ENCODE measurements at regions not wholly inside any gene's neighbourhood (a gene's known extent, or its start where the extent isn't known, plus 50 kb on each side); places are given as distances from the start of the nearest gene placed in this dataset.
A peak's percentile ranks its signal among the peaks of the same experiment; 100 is the strongest.

GRCh38 chr2:240201866-240202265 is 61.4 kb upstream of the OTOS start:
- Histone ChIP-seq H3K4me3 (no peak overlapping the region), H3K4me1 (no peaks in the 10 kb centered on the region), H3K27me3 (no peaks in the 10 kb centered on the region), H3K27ac (no peak overlapping the region), H3K36me3 (no peaks in the 10 kb centered on the region), H3K9me3 (no peaks in the 10 kb centered on the region)
- FAIRE-seq (no peak), ATAC-seq (no peak), DNase-seq (peak in 1 of 6 donors; percentile 36)
- 67 to 79% methylated on average over 9 of the region's 9 CpGs for WGBS, 2 donors
- TF ChIP-seq CTCF (IDR thresholded peaks at IDR 0.05) = no peak
- intact Hi-C loops (cut with DNase I) = no loop called here

- intact Hi-C loops (cut with DNase I) = no loop called here
- Histone ChIP-seq H3K27ac (no peak overlapping the region), H3K9me3 (no peaks in the 10 kb centered on the region), H3K4me3 (no peak overlapping the region), H3K27me3 (no peaks in the 10 kb centered on the region), H3K4me1 (no peaks in the 10 kb centered on the region), H3K36me3 (no peaks in the 10 kb centered on the region)
- ATAC-seq = no peak
- FAIRE-seq = no peak
- TF ChIP-seq CTCF (IDR thresholded peaks at IDR 0.05) = no peak
- 34 to 37% methylated on average over 5 of the region's 5 CpGs for WGBS, 2 donors
- peak in 1 of 6 donors; percentile 39 for DNase-seq
These were observed 62.1 kb upstream of the OTOS start for GRCh38 chr2:240202586-240202985.

GRCh38 chr2:240203031-240203787 is 62.8 kb upstream of the OTOS start:
- Histone ChIP-seq H3K4me3 (no peak overlapping the region), H3K9me3 (no peaks in the 10 kb centered on the region), H3K27ac (no peak overlapping the region), H3K36me3 (no peaks in the 10 kb centered on the region), H3K27me3 (no peaks in the 10 kb centered on the region), H3K4me1 (no peaks in the 10 kb centered on the region)
- WGBS, 2 donors = 72 to 81% methylated on average over 13 of the region's 13 CpGs
- intact Hi-C loops (cut with DNase I) = no loop called here
- FAIRE-seq (no peak), DNase-seq (peak in 1 of 6 donors; percentile 32), ATAC-seq (no peak)
- TF ChIP-seq CTCF (IDR thresholded peaks at IDR 0.05) = no peak

GRCh38 chr2:240203788-240204270 is 63.4 kb upstream of the OTOS start:
- H3K4me1 ChIP-seq = no peaks in the 10 kb centered on the region
- H3K9me3 ChIP-seq = no peaks in the 10 kb centered on the region
- WGBS, 2 donors = 65 to 79% methylated on average over 9 to 11 of the region's 11 CpGs
- no peak overlapping the region for H3K27ac ChIP-seq
- H3K36me3 ChIP-seq = no peaks in the 10 kb centered on the region
- ATAC-seq (no peak), DNase-seq (peak in 1 of 6 donors; percentile 27), FAIRE-seq (no peak)
- TF ChIP-seq CTCF (IDR thresholded peaks at IDR 0.05) = no peak
- no peak overlapping the region for H3K4me3 ChIP-seq
- no peaks in the 10 kb centered on the region for H3K27me3 ChIP-seq
- intact Hi-C loops (cut with DNase I) = no loop called here

Measured in pancreas (tissue), 10 donors.